Caco-2 (cell line): ENCODE measurements at regions not wholly inside any gene's neighbourhood (a gene's known extent, or its start where the extent isn't known, plus 50 kb on each side); places are given as distances from the start of the nearest gene placed in this dataset.

Experiments used
- BruUV-seq: library from RNA; stranded (reverse); fragments of 400-500 nt; replicated peaks from 2 replicates; lab custom pipeline; 2021; lab: Mats Ljungman, UMichigan
- CTCF ChIA-PET: fragments of 300-600 bp; sonication (Branson Sonifier 250); formaldehyde crosslinking; loops from one replicate; lab custom pipeline; 2022; ENCODE audit warnings: antibody characterized with exemption; lab: Charles Lee
- POLR2A ChIA-PET: fragments of 300-600 bp; sonication (Branson Sonifier 250); formaldehyde crosslinking; loops from one replicate; lab custom pipeline; 2022; ENCODE audit warnings: antibody characterized with exemption; lab: Charles Lee
- DNase-seq, 2 experiments: peaks; one replicate each; pipeline versions ENCODE4 v3.0.0 to v3.0.0-alpha.2; 2020 to 2022
- H3K27me3 ChIP-seq: replicated peaks from 2 replicates; pipeline ENCODE4 v1.6.0; 2011; ENCODE audit warnings: low read length; ENCODE audit not compliant: control insufficient read depth, insufficient read depth
- H3K36me3 ChIP-seq: 2 replicates; pipeline ENCODE4 v1.5.1; 2011; ENCODE audit warnings: low read length; ENCODE audit not compliant: control insufficient read depth, insufficient read depth
- H3K4me1 ChIP-seq: fragments of 250-450 bp; sonication (Bioruptor Pico); 2 replicates; pipeline ENCODE4 v1.5.1; 2020; ENCODE audit warnings: mild to moderate bottlenecking
- H3K4me3 ChIP-seq: 2 replicates; pipeline ENCODE4 v1.5.1; 2011; ENCODE audit warnings: low read depth, mild to moderate bottlenecking, control low read depth, low read length
- H3K9me3 ChIP-seq: fragments of 250-450 bp; sonication (Bioruptor Pico); 2 replicates; pipeline ENCODE4 v1.5.1; 2020; ENCODE audit warnings: mild to moderate bottlenecking, moderate library complexity
- H3K27ac Mint-ChIP-seq: one replicate; pipeline ENCODE4 v1.8.0; 2022; ENCODE audit warnings: mixed read lengths; ENCODE audit not compliant: unreplicated experiment
- H3K27me3 Mint-ChIP-seq: one replicate; pipeline ENCODE4 v1.8.0; 2022; ENCODE audit warnings: mixed read lengths; ENCODE audit not compliant: insufficient read depth, unreplicated experiment
- H3K36me3 Mint-ChIP-seq: one replicate; pipeline ENCODE4 v1.8.0; 2022; ENCODE audit warnings: mild to moderate bottlenecking, mixed read lengths; ENCODE audit not compliant: insufficient read depth, unreplicated experiment
- H3K4me1 Mint-ChIP-seq: one replicate; pipeline ENCODE4 v1.8.0; 2022; ENCODE audit warnings: low read depth, mixed read lengths; ENCODE audit not compliant: unreplicated experiment
- H3K4me3 Mint-ChIP-seq: one replicate; pipeline ENCODE4 v1.8.0; 2022; ENCODE audit warnings: mild to moderate bottlenecking, moderate library complexity, mixed read lengths; ENCODE audit not compliant: unreplicated experiment
- H3K9me3 Mint-ChIP-seq: one replicate; pipeline ENCODE4 v1.8.0; 2022; ENCODE audit warnings: mixed read lengths; ENCODE audit not compliant: unreplicated experiment
- intact Hi-C: fragments of 100-400 bp; cut with micrococcal nuclease; formaldehyde crosslinking; loops from one replicate; pipeline ENCODE4 v1.10.0; 2022; ENCODE audit not compliant: unreplicated experiment
- TF ChIP-seq, protein P1 (sequence below), 2 experiments: fragments of 200-600 bp in 1 of 2; IDR thresholded peaks; 1 replicate in 1 of 2; 2 replicates in 1 of 2; pipeline versions ENCODE4 v1.5.1 to v1.8.0; 2011 to 2022; ENCODE audit warnings: antibody characterized with exemption in 1 of 2, control low read depth in 1 of 2, inconsistent platforms in 1 of 2, low read depth in 1 of 2, low read length in 1 of 2, mild to moderate bottlenecking in 1 of 2, moderate library complexity in 1 of 2; ENCODE audit not compliant: insufficient read depth in 1 of 2, severe bottlenecking in 1 of 2, unreplicated experiment in 1 of 2

- Histone ChIP-seq H3K4me3 (no peak overlapping the region), H3K9me3 (no peaks in the 10 kb centered on the region), H3K36me3 (no peaks in the 10 kb centered on the region), H3K4me1 (no peaks in the 10 kb centered on the region), H3K27me3 (no peaks in the 10 kb centered on the region)
- Mint-ChIP-seq H3K36me3 (no peaks in the 10 kb centered on the region), H3K27me3 (no peaks in the 10 kb centered on the region), H3K4me3 (no peak overlapping the region), H3K4me1 (peaks cover 12% of the 10 kb centered on the region), H3K27ac (no peak overlapping the region), H3K9me3 (no peaks in the 10 kb centered on the region)
- TF ChIP-seq, protein P1, sequence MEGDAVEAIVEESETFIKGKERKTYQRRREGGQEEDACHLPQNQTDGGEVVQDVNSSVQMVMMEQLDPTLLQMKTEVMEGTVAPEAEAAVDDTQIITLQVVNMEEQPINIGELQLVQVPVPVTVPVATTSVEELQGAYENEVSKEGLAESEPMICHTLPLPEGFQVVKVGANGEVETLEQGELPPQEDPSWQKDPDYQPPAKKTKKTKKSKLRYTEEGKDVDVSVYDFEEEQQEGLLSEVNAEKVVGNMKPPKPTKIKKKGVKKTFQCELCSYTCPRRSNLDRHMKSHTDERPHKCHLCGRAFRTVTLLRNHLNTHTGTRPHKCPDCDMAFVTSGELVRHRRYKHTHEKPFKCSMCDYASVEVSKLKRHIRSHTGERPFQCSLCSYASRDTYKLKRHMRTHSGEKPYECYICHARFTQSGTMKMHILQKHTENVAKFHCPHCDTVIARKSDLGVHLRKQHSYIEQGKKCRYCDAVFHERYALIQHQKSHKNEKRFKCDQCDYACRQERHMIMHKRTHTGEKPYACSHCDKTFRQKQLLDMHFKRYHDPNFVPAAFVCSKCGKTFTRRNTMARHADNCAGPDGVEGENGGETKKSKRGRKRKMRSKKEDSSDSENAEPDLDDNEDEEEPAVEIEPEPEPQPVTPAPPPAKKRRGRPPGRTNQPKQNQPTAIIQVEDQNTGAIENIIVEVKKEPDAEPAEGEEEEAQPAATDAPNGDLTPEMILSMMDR (IDR thresholded peaks at IDR 0.05; ENCODE audit: insufficient read depth in 1 of 2, low read depth in 1 of 2, low read length in 1 of 2, severe bottlenecking in 1 of 2, unreplicated experiment in 1 of 2) = no peak
- BruUV-seq = no TSS peak
- ChIA-PET CTCF (interaction anchor here (0.6 kb wide), 1 partner anchor 160 kb away, joined by 4 read pairs; no protein-coding TSS in a partner anchor), POLR2A (no interaction called here)
- intact Hi-C loops = no loop called here
- no peak for DNase-seq
These were observed 81.3 kb upstream of the BHLHE40 start for GRCh38 chr3:4897765-4898453.

DNA sequence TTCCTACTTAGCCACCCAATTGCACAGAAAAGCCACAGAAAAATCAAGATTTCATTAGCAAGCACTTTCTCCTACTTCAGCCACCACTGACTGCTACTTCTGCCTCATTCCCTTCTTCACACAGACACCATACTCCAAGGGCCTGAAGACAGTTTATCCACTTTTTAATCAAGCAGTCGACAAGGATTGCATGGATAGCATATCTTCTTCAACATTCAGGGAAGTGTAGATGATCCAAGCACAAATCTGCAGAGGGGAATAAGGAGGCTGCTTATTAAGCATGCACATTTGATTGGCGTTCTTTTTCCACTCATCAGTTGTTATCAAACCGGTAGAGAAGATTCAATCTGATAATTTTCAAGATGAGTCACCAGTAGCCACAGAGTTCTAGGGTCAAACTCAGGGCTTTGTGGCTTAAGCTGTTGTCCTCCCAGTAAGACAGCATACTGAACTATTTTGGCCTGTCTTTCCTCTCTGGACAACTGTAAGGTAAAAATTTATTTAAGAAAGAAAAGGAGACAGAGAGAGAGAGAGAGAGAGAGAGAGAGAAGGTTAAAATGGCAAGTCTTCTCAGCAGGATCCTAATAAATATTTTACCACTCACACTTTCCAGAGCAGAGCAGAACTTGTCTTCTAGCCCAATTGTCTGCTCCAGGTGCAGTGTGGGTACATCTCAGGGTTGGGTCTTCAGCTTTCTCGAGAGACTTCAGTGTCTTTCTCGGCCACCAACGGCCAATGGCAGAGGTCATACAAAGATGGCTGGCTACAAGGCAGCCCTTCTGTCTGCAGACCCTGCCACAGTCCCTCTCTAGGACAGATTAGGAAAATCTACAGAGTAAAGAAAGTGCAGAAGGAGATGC is 80.6 kb upstream of the BHLHE40 start:
- Histone ChIP-seq H3K27me3 (no peaks in the 10 kb centered on the region), H3K4me3 (no peak overlapping the region), H3K9me3 (no peaks in the 10 kb centered on the region), H3K4me1 (no peaks in the 10 kb centered on the region), H3K36me3 (no peaks in the 10 kb centered on the region)
- TF ChIP-seq, protein P1 (IDR thresholded peaks at IDR 0.05; ENCODE audit: insufficient read depth in 1 of 2, low read depth in 1 of 2, low read length in 1 of 2, severe bottlenecking in 1 of 2, unreplicated experiment in 1 of 2) = no peak
- peaks cover 12% of the 10 kb centered on the region for H3K4me1 Mint-ChIP-seq
- no peaks in the 10 kb centered on the region for H3K36me3 Mint-ChIP-seq
- DNase-seq = no peak
- BruUV-seq = no TSS peak
- H3K9me3 Mint-ChIP-seq = no peaks in the 10 kb centered on the region
- POLR2A ChIA-PET = no interaction called here
- intact Hi-C loops = no loop called here
- no peaks in the 10 kb centered on the region for H3K27me3 Mint-ChIP-seq
- no peak overlapping the region for H3K27ac Mint-ChIP-seq
- no peak overlapping the region for H3K4me3 Mint-ChIP-seq
- CTCF ChIA-PET = interaction anchor here (0.6 kb wide), 1 partner anchor 160 kb away, joined by 4 read pairs; no protein-coding TSS in a partner anchor

- BruUV-seq = no TSS peak
- ChIA-PET CTCF (no interaction called here), POLR2A (no interaction called here)
- TF ChIP-seq, protein P1 (IDR thresholded peaks at IDR 0.05; ENCODE audit: insufficient read depth in 1 of 2, low read depth in 1 of 2, low read length in 1 of 2, severe bottlenecking in 1 of 2, unreplicated experiment in 1 of 2) = no peak
- Mint-ChIP-seq H3K4me1 (peaks cover 12% of the 10 kb centered on the region), H3K27me3 (no peaks in the 10 kb centered on the region), H3K9me3 (no peaks in the 10 kb centered on the region), H3K4me3 (no peak overlapping the region), H3K36me3 (no peaks in the 10 kb centered on the region), H3K27ac (no peak overlapping the region)
- Histone ChIP-seq H3K9me3 (no peaks in the 10 kb centered on the region), H3K4me3 (no peak overlapping the region), H3K27me3 (no peaks in the 10 kb centered on the region), H3K36me3 (no peaks in the 10 kb centered on the region), H3K4me1 (no peaks in the 10 kb centered on the region)
- intact Hi-C loops = no loop called here
- no peak for DNase-seq
These were observed 79.5 kb upstream of the BHLHE40 start for GRCh38 chr3:4899710-4900109.
